IPS-15b (cell line): ENCODE measurements at regions not wholly inside any gene's neighbourhood (a gene's known extent, or its start where the extent isn't known, plus 50 kb on each side); places are given as distances from the start of the nearest gene placed in this dataset.
"Not testable (repeated sequence)": the region's sequence is repeated elsewhere in the genome, so short reads cannot be mapped to it uniquely, and the experiment has no call there.

ENCODE experiments used
- H3K27me3 ChIP-seq: one replicate; pipeline ENCODE4 v1.6.1; 2013; ENCODE audit warnings: low read length; ENCODE audit not compliant: control insufficient read depth, insufficient read depth
- H3K36me3 ChIP-seq: one replicate; pipeline ENCODE4 v1.6.1; 2013; ENCODE audit warnings: low read length; ENCODE audit not compliant: control insufficient read depth, insufficient read depth
- H3K4me1 ChIP-seq: one replicate; pipeline ENCODE4 v1.6.1; 2013; ENCODE audit warnings: mild to moderate bottlenecking, low read length; ENCODE audit not compliant: control insufficient read depth, insufficient read depth
- H3K4me3 ChIP-seq: one replicate; pipeline ENCODE4 v1.5.1; 2013; ENCODE audit warnings: low read depth, low read length
- H3K9ac ChIP-seq: one replicate; pipeline ENCODE4 v1.6.1; 2013; ENCODE audit warnings: low read depth, mild to moderate bottlenecking, low read length
- H3K9me3 ChIP-seq: one replicate; pipeline ENCODE4 v1.6.1; 2013; ENCODE audit warnings: mild to moderate bottlenecking, low read length; ENCODE audit not compliant: control insufficient read depth, insufficient read depth

DNA sequence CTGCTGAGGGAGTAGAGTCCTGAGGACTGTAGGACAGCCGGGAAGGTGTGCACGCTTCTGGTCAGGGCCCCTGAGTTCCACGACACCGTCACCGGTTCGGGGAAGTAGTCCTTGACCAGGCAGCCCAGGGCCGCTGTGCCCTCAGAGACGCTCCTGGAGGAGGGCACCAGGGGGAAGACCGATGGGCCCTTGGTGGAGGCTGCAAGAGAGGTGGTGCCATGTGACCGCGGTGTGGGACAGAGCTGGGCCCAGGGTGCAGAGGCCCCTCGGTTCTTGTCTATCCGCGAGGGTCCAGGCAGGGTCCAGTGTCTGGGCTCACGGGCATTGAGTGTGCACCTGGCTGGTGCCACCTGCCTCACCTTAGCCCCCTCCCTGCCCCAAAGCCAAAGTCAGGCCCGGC is 143.3 kb downstream of the TMEM121 start:
- H3K4me3 ChIP-seq, H3K4me1 ChIP-seq, H3K27me3 ChIP-seq, H3K9ac ChIP-seq, H3K36me3 ChIP-seq, H3K9me3 ChIP-seq: not testable (repeated sequence)

DNA sequence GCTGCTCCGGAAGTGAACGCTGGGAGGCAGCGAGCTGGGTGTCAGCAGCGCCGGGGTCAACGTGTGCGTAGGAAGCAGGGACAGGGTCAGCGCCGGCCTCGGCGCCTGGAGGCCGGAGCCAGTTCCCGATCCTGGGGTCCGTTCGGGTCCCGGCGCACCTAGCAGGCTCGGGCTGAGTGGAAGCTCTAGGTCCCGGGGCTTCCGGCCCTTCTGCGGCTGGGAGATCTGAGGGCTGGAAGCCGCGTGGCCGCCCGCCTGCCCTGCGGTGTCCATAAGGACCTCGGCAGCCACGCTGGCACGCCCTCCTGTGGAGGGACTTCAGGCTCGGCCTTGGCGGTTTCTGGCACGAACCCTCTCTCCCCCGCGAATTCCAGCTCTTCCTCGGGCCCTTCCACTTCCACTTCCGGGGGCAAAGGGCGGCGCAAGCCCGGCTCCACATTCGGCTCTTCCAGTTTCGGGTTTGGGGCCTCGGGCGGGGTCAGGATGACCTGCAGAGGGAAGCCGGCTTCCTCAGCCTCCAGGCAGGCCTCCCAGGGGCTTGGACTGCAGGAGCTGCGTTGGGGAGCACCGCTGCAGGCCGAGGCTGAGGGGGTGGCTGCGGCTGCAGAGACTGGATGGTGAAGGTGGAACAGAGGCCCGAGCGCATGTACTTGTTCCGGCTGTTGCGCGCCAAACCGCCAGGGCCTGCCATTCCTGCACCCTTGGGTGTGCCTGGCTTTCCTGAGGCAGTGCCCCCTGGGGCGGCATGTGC is 146.2 kb downstream of the TMEM121 start:
- not testable (repeated sequence) for H3K4me1 ChIP-seq, H3K9ac ChIP-seq, H3K27me3 ChIP-seq, H3K4me3 ChIP-seq, H3K36me3 ChIP-seq, H3K9me3 ChIP-seq

DNA sequence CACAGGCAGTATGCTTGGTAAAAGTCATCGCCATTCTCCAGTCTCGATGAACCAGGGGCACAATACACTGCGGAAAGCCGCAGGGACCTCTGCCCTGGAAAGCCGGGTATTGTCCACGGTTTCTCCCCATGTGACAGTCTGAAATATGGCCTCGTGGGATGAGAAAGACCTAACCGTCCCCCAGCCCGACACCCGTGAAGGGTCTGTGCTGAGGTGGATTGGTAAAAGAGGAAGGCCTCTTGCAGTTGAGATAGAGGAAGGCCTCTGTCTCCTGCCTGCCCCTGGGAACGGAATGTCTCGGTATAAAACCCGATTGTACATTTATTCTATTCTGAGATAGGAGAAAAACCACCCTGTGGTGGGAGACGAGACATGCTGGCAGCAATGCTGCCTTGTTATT is 149.1 kb downstream of the TMEM121 start:
- not testable (repeated sequence) for H3K36me3 ChIP-seq, H3K9me3 ChIP-seq, H3K4me3 ChIP-seq, H3K27me3 ChIP-seq, H3K9ac ChIP-seq, H3K4me1 ChIP-seq

DNA sequence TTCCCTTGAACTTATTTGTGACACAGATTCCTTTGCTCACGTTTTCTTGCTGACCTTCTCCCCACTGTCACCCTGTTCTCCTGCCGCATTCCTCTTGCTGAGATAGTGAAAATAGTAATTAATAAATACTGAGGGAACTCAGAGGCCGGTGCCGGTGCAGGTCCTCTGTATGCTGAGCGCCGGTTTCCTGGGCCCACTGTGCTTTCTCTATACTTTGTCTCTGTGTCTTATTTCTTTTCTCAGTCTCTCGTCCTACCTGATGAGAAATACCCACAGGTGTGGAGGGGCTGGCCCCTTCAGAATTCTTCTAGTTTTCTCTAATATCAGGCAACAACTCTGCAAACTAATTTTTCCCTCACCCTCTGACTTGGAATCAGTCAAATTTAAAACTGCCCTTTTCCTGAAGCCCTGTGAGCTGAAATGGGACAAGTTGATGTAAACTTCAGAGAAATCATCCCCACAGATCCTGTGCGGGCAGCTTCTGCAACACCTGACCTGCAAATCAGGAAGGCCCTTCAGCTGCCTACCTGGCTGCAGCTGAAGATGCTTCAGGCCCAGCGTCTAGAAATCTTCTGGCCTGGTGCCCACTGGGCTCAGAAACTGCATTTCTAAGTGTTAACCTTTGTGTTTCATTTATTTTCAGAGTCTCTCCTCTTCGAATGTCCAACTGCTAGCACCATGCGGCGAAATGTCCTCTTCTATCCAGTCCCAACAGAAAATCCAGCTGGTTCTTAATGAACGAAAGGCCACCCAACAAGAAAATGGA is 149.7 kb downstream of the TMEM121 start:
- not testable (repeated sequence) for H3K9ac ChIP-seq, H3K9me3 ChIP-seq, H3K36me3 ChIP-seq, H3K4me3 ChIP-seq, H3K4me1 ChIP-seq, H3K27me3 ChIP-seq

DNA sequence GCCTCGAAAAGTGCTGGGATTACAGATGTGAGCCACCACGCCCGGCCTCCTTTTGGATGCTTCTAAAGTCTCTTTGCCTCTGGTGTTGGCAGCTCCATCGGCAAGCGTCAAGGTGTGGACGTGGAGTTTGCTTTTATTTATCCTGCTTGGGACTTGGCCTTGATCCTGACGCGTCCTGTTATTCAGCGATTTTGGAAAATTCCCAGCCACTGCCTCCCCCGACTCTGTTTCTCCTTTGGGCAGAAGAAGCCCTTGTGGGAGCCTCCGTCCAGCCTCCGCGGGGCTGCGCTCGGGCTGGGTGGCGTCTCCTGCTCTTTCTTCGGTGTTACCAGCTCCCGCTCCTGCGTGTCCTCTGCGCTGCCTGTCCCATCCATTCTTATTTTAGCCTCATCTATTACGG is 151.7 kb downstream of the TMEM121 start:
- not testable (repeated sequence) for H3K9me3 ChIP-seq, H3K36me3 ChIP-seq, H3K27me3 ChIP-seq, H3K4me1 ChIP-seq, H3K9ac ChIP-seq, H3K4me3 ChIP-seq

DNA sequence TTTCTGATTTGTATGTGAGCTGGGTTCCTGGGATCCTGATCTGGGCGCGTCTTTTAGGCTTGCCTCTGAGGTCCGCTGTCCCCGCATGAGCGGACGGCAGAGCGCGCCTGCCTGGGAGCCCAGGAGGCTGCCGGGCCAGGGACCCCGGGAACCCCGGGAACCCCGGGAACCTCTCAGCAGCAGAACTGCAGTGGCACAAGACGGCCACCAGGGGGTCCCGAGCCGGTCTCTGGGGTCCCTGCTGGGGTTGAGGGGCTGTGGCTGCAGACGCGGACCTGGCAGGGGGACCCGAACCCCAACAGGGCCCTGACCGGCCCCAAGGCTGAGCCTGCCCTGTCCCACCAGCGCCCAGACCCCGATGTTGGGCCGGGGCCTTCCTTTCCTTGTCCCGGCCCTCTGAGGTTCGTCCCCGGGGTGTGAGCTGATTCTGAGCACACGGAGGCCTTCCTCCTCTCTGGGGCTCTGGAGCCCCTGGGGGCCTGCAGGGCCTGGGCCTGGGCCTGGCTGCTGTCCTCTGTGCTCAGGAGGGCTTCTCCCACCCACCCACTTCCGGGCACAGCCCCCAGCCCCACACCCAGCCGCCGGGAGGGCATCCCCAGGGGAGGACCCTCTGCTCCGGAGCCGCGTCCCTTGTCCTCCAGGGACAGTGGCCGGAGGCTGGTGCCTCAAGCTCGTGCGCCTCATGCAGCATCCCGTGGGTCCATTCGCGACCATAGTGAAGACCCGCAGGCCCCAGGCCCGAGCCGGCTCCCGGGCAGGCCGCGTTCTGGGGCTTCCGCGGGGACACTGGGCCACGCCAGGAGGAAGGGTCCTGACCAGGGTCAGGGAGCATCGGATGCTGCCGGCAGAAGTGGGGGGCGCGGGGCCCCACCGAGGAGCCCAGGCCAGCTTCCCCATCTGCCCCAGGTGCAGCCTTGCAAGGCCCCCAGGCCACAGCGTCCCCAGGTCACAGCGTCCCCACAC is 152.9 kb downstream of the TMEM121 start:
- not testable (repeated sequence) for H3K9me3 ChIP-seq, H3K36me3 ChIP-seq, H3K27me3 ChIP-seq, H3K9ac ChIP-seq, H3K4me3 ChIP-seq, H3K4me1 ChIP-seq

DNA sequence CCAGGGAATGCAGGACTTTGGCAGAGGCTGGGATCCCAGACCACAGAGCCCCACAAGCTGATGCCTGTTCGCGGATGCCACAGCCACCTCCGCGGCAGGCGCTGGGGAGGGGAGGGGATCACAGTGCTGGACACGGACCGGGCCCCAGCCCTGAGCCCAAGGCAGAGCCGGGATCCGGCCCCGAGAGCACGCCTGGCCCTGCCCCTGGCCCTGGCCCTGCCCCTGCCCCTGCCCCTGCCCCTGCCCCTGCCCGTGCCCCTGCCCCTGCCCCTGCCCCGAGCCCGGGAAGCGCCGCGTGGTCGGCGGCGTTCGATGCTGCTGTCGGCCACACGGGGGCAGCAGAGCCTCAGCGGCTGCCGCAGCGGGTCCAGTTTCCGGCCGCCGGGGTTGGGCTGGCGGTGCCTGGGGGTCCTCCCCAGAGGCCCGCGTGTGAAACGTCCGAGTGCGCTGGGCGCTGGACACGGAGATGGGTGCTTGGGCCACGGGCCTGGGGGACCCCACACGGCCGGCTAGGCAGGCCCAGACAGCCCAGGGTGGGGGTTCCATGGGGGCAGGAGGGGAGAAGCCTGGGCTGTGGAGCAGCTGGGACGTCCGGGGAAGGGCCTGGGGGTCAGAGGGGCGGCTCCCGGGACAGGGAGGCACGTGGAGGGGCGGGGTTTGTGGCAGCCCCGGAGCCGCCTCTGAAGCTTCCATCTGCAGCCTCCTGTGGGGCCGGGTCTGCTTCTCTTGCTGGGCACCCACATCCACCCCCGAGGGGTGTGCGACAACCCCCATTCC is 153.8 kb downstream of the TMEM121 start:
- not testable (repeated sequence) for H3K9me3 ChIP-seq, H3K27me3 ChIP-seq, H3K4me1 ChIP-seq, H3K36me3 ChIP-seq, H3K4me3 ChIP-seq, H3K9ac ChIP-seq

DNA sequence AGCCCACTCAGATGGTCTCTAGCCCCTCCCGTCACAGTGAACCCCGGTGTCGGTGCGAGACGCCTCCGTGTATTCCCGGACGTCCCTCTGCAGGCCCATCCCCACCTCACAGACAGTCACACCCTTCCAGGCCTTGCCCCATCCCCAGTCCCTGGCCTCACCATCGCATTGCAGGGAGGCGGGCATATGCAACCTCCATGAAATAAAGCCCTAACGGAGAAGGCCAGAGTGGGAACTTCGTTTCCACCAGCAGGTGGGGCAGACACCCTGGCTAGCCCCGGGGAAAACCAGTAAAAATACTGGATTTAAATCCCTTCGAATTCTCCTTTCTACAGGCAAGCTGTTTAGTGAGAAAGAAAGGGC is 154.3 kb downstream of the TMEM121 start:
- not testable (repeated sequence) for H3K4me3 ChIP-seq, H3K9ac ChIP-seq, H3K9me3 ChIP-seq

DNA sequence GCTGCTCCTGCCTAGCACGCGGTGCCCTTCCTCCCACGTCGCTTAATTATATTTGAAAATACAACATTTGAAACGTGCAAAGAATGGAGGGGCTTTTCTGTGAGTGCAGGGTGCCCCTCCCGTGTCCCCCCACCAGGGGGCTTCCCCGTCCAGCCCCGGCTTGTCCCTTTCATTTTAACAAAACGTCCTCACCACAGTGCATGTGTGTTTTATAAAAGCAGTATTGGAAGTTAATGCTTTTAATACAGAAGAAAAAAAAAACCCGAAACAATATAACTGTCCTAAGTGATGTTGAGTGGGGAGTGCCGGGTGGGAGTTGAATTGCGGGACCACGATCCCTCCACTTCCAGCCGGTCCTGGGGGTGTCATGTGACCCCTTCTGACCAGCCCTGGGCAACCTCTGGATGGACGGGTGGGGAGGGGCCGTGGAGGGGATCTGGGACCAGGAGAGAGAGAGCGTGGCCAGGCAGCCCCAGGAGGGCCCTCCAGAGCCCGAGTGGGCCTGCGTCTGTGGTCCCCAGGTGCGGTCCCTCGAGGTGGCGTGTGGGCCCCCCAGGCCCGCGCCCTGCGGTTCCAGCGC is 155.3 kb downstream of the TMEM121 start:
- not testable (repeated sequence) for H3K4me1 ChIP-seq, H3K27me3 ChIP-seq, H3K36me3 ChIP-seq, H3K4me3 ChIP-seq, H3K9ac ChIP-seq, H3K9me3 ChIP-seq

More for the DNA sequence above, 154.3 kb downstream of the TMEM121 start:
- H3K36me3 ChIP-seq, H3K27me3 ChIP-seq, H3K4me1 ChIP-seq: not testable (repeated sequence)

DNA sequence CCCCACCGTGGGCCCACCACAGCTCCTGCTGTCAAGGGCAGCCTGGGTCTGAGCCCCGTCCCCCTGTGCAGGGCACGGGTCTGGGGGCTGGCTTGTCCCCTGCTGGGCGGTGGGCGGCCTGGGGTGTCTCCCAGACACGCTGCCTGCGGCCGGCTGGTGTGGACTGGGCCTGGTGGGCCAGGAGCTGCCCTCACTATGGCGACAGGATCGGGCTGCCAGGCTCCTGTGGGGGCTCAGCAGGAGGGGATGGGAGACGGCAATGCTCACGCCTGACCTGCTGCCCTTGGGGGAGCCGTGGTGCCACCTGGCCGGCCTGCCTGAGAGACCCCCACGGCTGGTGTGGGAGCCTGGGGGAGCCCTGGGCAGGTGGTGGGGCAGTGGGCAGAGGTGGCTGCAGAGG is 156.1 kb downstream of the TMEM121 start:
- H3K4me1 ChIP-seq, H3K4me3 ChIP-seq, H3K9ac ChIP-seq, H3K9me3 ChIP-seq, H3K36me3 ChIP-seq, H3K27me3 ChIP-seq: not testable (repeated sequence)

DNA sequence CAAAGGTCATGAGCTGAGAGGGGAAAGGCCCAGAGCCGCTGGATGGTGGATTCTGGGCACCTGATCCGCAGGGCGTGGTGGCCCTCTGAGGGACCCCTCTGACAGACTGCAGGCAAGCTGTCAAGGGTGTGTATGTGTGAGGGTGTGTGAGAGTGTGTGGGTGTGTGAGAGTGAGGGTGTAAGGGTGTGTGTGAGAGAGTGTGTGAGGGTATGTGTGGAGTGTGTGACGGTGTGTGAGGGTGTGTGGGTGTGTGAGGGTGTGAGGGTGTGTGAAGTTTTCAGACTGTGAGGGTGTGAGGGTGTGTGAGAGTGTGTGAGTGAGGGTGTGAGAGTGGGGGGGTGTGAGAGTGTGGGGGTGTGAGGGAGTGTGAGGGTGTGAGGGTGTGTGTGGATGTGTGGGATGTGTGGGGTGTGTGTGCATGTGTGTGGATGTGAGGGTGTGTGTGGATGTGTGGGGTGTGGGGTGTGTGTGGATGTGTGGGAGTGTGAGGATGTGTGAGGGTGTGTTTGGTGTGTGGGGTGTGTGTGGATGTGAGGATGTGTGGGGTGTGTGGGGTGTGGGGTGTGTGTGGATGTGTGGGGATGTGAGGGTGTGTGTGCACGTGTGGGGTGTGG is 156.7 kb downstream of the TMEM121 start:
- H3K9ac ChIP-seq: no peak overlapping the region
- H3K36me3 ChIP-seq: no peaks in the 10 kb centered on the region
- H3K27me3 ChIP-seq: no peaks in the 10 kb centered on the region
- H3K4me1 ChIP-seq: no peaks in the 10 kb centered on the region
- no peak overlapping the region for H3K4me3 ChIP-seq
- peaks cover 4% of the 10 kb centered on the region for H3K9me3 ChIP-seq
